HG03103 (cell line): ENCODE measurements at regions not wholly inside any gene's neighbourhood (a gene's known extent, or its start where the extent isn't known, plus 50 kb on each side); places are given as distances from the start of the nearest gene placed in this dataset.
"Not testable (repeated sequence)": the region's sequence is repeated elsewhere in the genome, so short reads cannot be mapped to it uniquely, and the experiment has no call there.

Source experiments
- ATAC-seq: cut with Tn5 transposase; IDR thresholded peaks from one replicate; pipeline ENCODE4 v1.9.1; 2021; ENCODE audit warnings: low read depth; ENCODE audit not compliant: unreplicated experiment

- no peak for ATAC-seq
Measured at GRCh38 chr12:131211340-131211938, 257.7 kb downstream of the ADGRD1 start.

- ATAC-seq, result no peak
Measured at GRCh38 chr12:131213896-131214442, 260.3 kb downstream of the ADGRD1 start.

- not testable (repeated sequence) for ATAC-seq
Measured at GRCh38 chr12:131214936-131215335, 261.2 kb downstream of the ADGRD1 start.

- not testable (repeated sequence) for ATAC-seq
Measured at GRCh38 chr12:131216587-131216986, 262.9 kb downstream of the ADGRD1 start.

- ATAC-seq, result no peak
Measured at GRCh38 chr12:131217024-131217586, 263.4 kb downstream of the ADGRD1 start.

- ATAC-seq, result no peak
Measured at GRCh38 chr12:131218026-131218922, 264.6 kb downstream of the ADGRD1 start.

GRCh38 chr12:131218923-131219669 is 265.4 kb downstream of the ADGRD1 start:
- ATAC-seq, result no peak

- ATAC-seq, result no peak
Measured at GRCh38 chr12:131219670-131220330, 266.1 kb downstream of the ADGRD1 start.

GRCh38 chr12:131220331-131220685 is 266.6 kb downstream of the ADGRD1 start:
- no peak for ATAC-seq

GRCh38 chr12:131221061-131221956 is 267.6 kb downstream of the ADGRD1 start:
- ATAC-seq, result no peak

- no peak for ATAC-seq
Measured at GRCh38 chr12:131221957-131222328, 268.2 kb downstream of the ADGRD1 start.

GRCh38 chr12:131222329-131223139 is 268.8 kb downstream of the ADGRD1 start:
- peak; percentile 47 for ATAC-seq

GRCh38 chr12:131223171-131223761 is 269.6 kb downstream of the ADGRD1 start:
- no peak for ATAC-seq

- ATAC-seq, result no peak
Measured at GRCh38 chr12:131223791-131224225, 270.1 kb downstream of the ADGRD1 start.

GRCh38 chr12:131224226-131225065 is 270.7 kb downstream of the ADGRD1 start:
- not testable (repeated sequence) for ATAC-seq

- ATAC-seq, result not testable (repeated sequence)
Measured at GRCh38 chr12:131225066-131225380, 271.3 kb downstream of the ADGRD1 start.
